K562 (cell line): ENCODE measurements at regions not wholly inside any gene's neighbourhood (a gene's known extent, or its start where the extent isn't known, plus 50 kb on each side); places are given as distances from the start of the nearest gene placed in this dataset.

Source experiments
- ATAC-seq: fragments of 200-7000 bp; cut with Tn5 transposase; 3 replicates; pipeline ENCODE4 v1.9.1; 2020; ENCODE audit warnings: moderate library complexity
- BruUV-seq: library from RNA; stranded (reverse); fragments of 400-500 nt; replicated peaks from 2 replicates; lab custom pipeline; 2021; lab: Mats Ljungman, UMichigan
- CTCF ChIA-PET: fragments of 300-600 bp; formaldehyde crosslinking; extraction: SDS; loops from one replicate; lab custom pipeline; 2021; ENCODE audit warnings: low intra/inter-chr PET ratio; lab: Yijun Ruan, JAX
- POLR2A ChIA-PET: fragments of 300-600, 350-650 bp; sonication (Branson Sonifier 250); formaldehyde crosslinking; extraction: SDS; loops from one replicate; lab custom pipeline; 2021; ENCODE audit warnings: antibody characterized with exemption, inconsistent platforms; lab: Yijun Ruan, JAX
- DNase-seq, 4 experiments: peaks; one replicate each; pipeline versions ENCODE4 v3.0.0 to v3.0.0-alpha.2; 2011 to 2018; ENCODE audit warnings: low spot score in 3 of 4, mixed read lengths in 3 of 4; ENCODE audit errors: extremely low read depth in 1 of 4
- FAIRE-seq: peaks from 2 replicates; lab custom pipeline; 2011; peaks lifted over from hg19 to GRCh38; lab: Jason Lieb, UNC
- H2AFZ ChIP-seq: 2 replicates; pipeline ENCODE4 v1.6.0; 2011; ENCODE audit warnings: low read depth, low read length, control low read depth, inconsistent platforms
- H3K27ac ChIP-seq: fragments of 200-600 bp; 3 replicates; pipeline ENCODE4 v1.8.0; 2011; ENCODE audit warnings: low read depth, mild to moderate bottlenecking, control low read depth, inconsistent platforms, low read length, moderate library complexity, mixed read lengths; ENCODE audit errors: extremely low read depth
- H3K27me3 ChIP-seq, 2 experiments: fragments of 300-600 bp in 1 of 2; 2 replicates in 1 of 2; 3 replicates in 1 of 2; pipeline versions ENCODE4 v1.6.0 to v1.8.0; 2011; ENCODE audit warnings: inconsistent platforms in 2 of 2, low read length in 2 of 2, mild to moderate bottlenecking in 1 of 2, mixed read lengths in 1 of 2, moderate library complexity in 1 of 2; ENCODE audit not compliant: control insufficient read depth in 2 of 2, insufficient read depth in 2 of 2
- H3K36me3 ChIP-seq: fragments of 300-600 bp; 3 replicates; pipeline ENCODE4 v1.8.0; 2011; ENCODE audit warnings: mild to moderate bottlenecking, low read length, inconsistent platforms; ENCODE audit not compliant: control insufficient read depth, insufficient read depth
- H3K4me1 ChIP-seq, 2 experiments: fragments of 200-600 bp in 1 of 2; replicated peaks in 1 of 2; 2 replicates in 1 of 2; 3 replicates in 1 of 2; pipeline versions ENCODE4 v1.5.1 to v1.8.0; 2011; ENCODE audit warnings: inconsistent platforms in 2 of 2, low read length in 2 of 2, mild to moderate bottlenecking in 1 of 2, mixed read lengths in 1 of 2, moderate library complexity in 1 of 2; ENCODE audit not compliant: control insufficient read depth in 2 of 2, insufficient read depth in 2 of 2
- H3K4me2 ChIP-seq: 2 replicates; pipeline ENCODE4 v1.6.1; 2011; ENCODE audit warnings: low read length, control low read depth, inconsistent platforms, mixed read lengths; ENCODE audit not compliant: insufficient read depth
- H3K4me3 ChIP-seq: fragments of 200-600 bp; sonication (generic), shearing (Covaris generic); 2 replicates; pipeline ENCODE4 v1.5.1; 2016; ENCODE audit warnings: control low read depth, inconsistent platforms
- H3K79me2 ChIP-seq: fragments of 200-600 bp; 3 replicates; pipeline ENCODE4 v1.8.0; 2011; ENCODE audit warnings: low read length, inconsistent platforms; ENCODE audit not compliant: control insufficient read depth, insufficient read depth
- H3K9ac ChIP-seq, 2 experiments: 2 replicates each; pipeline versions ENCODE4 v1.6.0 to v1.6.1; 2011; ENCODE audit warnings: low read depth in 2 of 2, low read length in 2 of 2, control low read depth in 1 of 2, inconsistent platforms in 1 of 2, mild to moderate bottlenecking in 1 of 2, mixed read lengths in 1 of 2; ENCODE audit not compliant: insufficient read depth in 1 of 2
- H3K9me1 ChIP-seq: one replicate; pipeline ENCODE4 v1.6.0; 2011; ENCODE audit warnings: inconsistent platforms, mild to moderate bottlenecking, low read length, moderate library complexity; ENCODE audit not compliant: control insufficient read depth, insufficient read depth
- H3K9me3 ChIP-seq: replicated peaks from 2 replicates; pipeline ENCODE4 v1.5.1; 2011; ENCODE audit warnings: low read depth, low read length, inconsistent platforms; ENCODE audit not compliant: control insufficient read depth, insufficient read depth
- H4K20me1 ChIP-seq: replicated peaks from 2 replicates; pipeline ENCODE4 v1.6.1; 2011; ENCODE audit warnings: low read length, inconsistent platforms, mixed read lengths; ENCODE audit not compliant: control insufficient read depth, insufficient read depth
- ATF6 ChIP-seq: sonication (generic); formaldehyde crosslinking; IDR thresholded peaks from 2 replicates; pipeline ENCODE4 v1.4.0; 2020; ENCODE audit warnings: mild to moderate bottlenecking, missing genetic modification reagents
- HBP1 ChIP-seq: fragments of 450-650 bp; formaldehyde crosslinking; IDR thresholded peaks from 2 replicates; pipeline ENCODE4 v1.4.0; 2022; ENCODE audit warnings: missing genetic modification characterization
- KDM2B ChIP-seq: fragments of 250-450 bp; sonication (Bioruptor Pico); IDR thresholded peaks from 2 replicates; pipeline ENCODE4 v1.8.0; 2021; ENCODE audit warnings: mild to moderate bottlenecking, moderate library complexity
- NR2F6 ChIP-seq: fragments of 450-650 bp; formaldehyde crosslinking; IDR thresholded peaks from 2 replicates; pipeline ENCODE4 v1.4.0; 2020; ENCODE audit warnings: mild to moderate bottlenecking
- PHF20 ChIP-seq: fragments of 450-650 bp; IDR thresholded peaks from 2 replicates; pipeline ENCODE4 v1.6.1; 2018; ENCODE audit not compliant: partially characterized antibody
- PHF8 ChIP-seq: fragments of 200-600 bp; sonication (generic); IDR thresholded peaks from 2 replicates; pipeline ENCODE4 v1.6.1; 2012; ENCODE audit warnings: mixed run types, mild to moderate bottlenecking, inconsistent platforms, low read length, moderate library complexity, borderline replicate concordance
- RBBP5 ChIP-seq: fragments of 200-600 bp; sonication (generic); IDR thresholded peaks from 2 replicates; pipeline ENCODE4 v1.6.1; 2012; ENCODE audit warnings: borderline replicate concordance, mild to moderate bottlenecking, low read length, control low read depth, inconsistent platforms; ENCODE audit not compliant: insufficient read depth, poor library complexity, severe bottlenecking
- RBM17 ChIP-seq: fragments of 200-400 bp; formaldehyde crosslinking; IDR thresholded peaks from 2 replicates; pipeline ENCODE4 v1.6.1; 2017; ENCODE audit warnings: low read depth, mild to moderate bottlenecking, low read length, borderline replicate concordance
- SREBF1 ChIP-seq: fragments of 150-350 bp; IDR thresholded peaks from 2 replicates; pipeline ENCODE4 v1.6.1; 2014; ENCODE audit warnings: antibody characterized with exemption, low read depth, low read length, borderline replicate concordance
- WHSC1 ChIP-seq: IDR thresholded peaks from one replicate; pipeline ENCODE4 v1.6.1; 2012; ENCODE audit warnings: low read length, control low read depth, inconsistent platforms
- ZFP30 ChIP-seq: fragments of 250-450 bp; sonication (Bioruptor Pico); IDR thresholded peaks from 2 replicates; pipeline ENCODE4 v1.8.0; 2022; ENCODE audit warnings: moderate library complexity, mild to moderate bottlenecking, inconsistent platforms, borderline replicate concordance
- ZNF354B ChIP-seq: fragments of 250-450 bp; sonication (Bioruptor Pico); IDR thresholded peaks from 2 replicates; pipeline ENCODE4 v1.4.0; 2020
- WGBS: fragments of 100-300 bp; shearing (Covaris generic); methylation state at CpG from one replicate; pipeline ENCODE4 v1.1.6; 2016; ENCODE audit warnings: low coverage, mixed read lengths; ENCODE audit not compliant: insufficient coverage; ENCODE audit errors: missing lambda C conversion rate; 5-methylcytosine and 5-hydroxymethylcytosine counted together
- in situ Hi-C: fragments of 300-500 bp; cut with MboI; formaldehyde crosslinking; loops from 4 replicates; pipeline ENCODE4 v1.15.0; 2018; ENCODE audit warnings: inconsistent platforms, mixed read lengths
- intact Hi-C: fragments of 100-400 bp; cut with micrococcal nuclease; formaldehyde crosslinking; loops from 2 replicates; pipeline ENCODE4 v1.14.2; 2022

- TF ChIP-seq KDM2B (CRISPR knock-in tag) (no peak), NR2F6 (CRISPR knock-in tag) (no peak), SREBF1 (no peak), ZNF354B (CRISPR knock-in tag) (no peak)
These were observed 349.7 kb upstream of the C1orf87 start (continued) for GRCh38 chr1:60423146-60423780.

GRCh38 chr1:60421965-60422364 is 348.4 kb upstream of the C1orf87 start:
- H3K36me3 ChIP-seq, result no peaks in the 10 kb centered on the region
- no peak overlapping the region for H2AFZ ChIP-seq
- ATAC-seq (no peak), DNase-seq (no peak), FAIRE-seq (no peak)
- H3K27ac ChIP-seq, result no peak overlapping the region
- no peaks in the 10 kb centered on the region for H3K27me3 ChIP-seq
- no peaks in the 10 kb centered on the region for H3K4me1 ChIP-seq
- POLR2A ChIA-PET, result no interaction called here
- no peaks in the 10 kb centered on the region for H3K79me2 ChIP-seq
- 0% methylated on average over 4 of the region's 4 CpGs for WGBS
- CTCF ChIA-PET, result no interaction called here
- in situ Hi-C loops, result no loop called here
- no peaks in the 10 kb centered on the region for H3K9me3 ChIP-seq
- intact Hi-C loops, result no loop called here
- no peaks in the 10 kb centered on the region for H3K9me1 ChIP-seq
- H3K9ac ChIP-seq, result no peak overlapping the region
- H4K20me1 ChIP-seq, result no peaks in the 10 kb centered on the region
- no peak overlapping the region for H3K4me3 ChIP-seq
- H3K4me2 ChIP-seq, result no peak overlapping the region
- BruUV-seq, result no TSS peak
- TF ChIP-seq RBBP5 (no peak), ZFP30 (no peak), ATF6 (CRISPR knock-in tag) (no peak), HBP1 (CRISPR knock-in tag) (no peak), PHF8 (no peak), RBM17 (no peak), WHSC1 (no peak), PHF20 (no peak)
- TF ChIP-seq, all 486 proteins: peak for 0
